Mesenchymal stem cell (in vitro differentiated cells and primary cell): ENCODE measurements at regions not wholly inside any gene's neighbourhood (a gene's known extent, or its start where the extent isn't known, plus 50 kb on each side); places are given as distances from the start of the nearest gene placed in this dataset.

Experiments used
- DNase-seq: peaks from one replicate; pipeline ENCODE4 v3.0.0-alpha.2; 2013
- H2AFZ ChIP-seq: one replicate; pipeline ENCODE4 v1.6.1; 2013; ENCODE audit warnings: low read depth, mild to moderate bottlenecking, control low read depth, inconsistent platforms, low read length, moderate library complexity
- H2AK5ac ChIP-seq: 2 replicates; pipeline ENCODE4 v1.6.1; 2013; ENCODE audit warnings: low read length, moderate library complexity, mild to moderate bottlenecking, inconsistent platforms; ENCODE audit not compliant: severe bottlenecking
- H2BK120ac ChIP-seq: one replicate; pipeline ENCODE4 v1.6.1; 2013; ENCODE audit warnings: low read depth, mild to moderate bottlenecking, inconsistent platforms, low read length, moderate library complexity
- H2BK12ac ChIP-seq, 2 experiments: one replicate each; pipeline ENCODE4 v1.6.1; 2013; ENCODE audit warnings: inconsistent platforms in 2 of 2, low read length in 2 of 2, mild to moderate bottlenecking in 2 of 2, moderate library complexity in 2 of 2, control low read depth in 1 of 2
- H2BK15ac ChIP-seq: one replicate; pipeline ENCODE4 v1.6.1; 2013; ENCODE audit warnings: mild to moderate bottlenecking, low read depth, inconsistent platforms; ENCODE audit not compliant: poor library complexity, severe bottlenecking
- H2BK5ac ChIP-seq: 2 replicates; pipeline ENCODE4 v1.6.1; 2013; ENCODE audit warnings: low read depth, mild to moderate bottlenecking, low read length, control low read depth, inconsistent platforms; ENCODE audit not compliant: poor library complexity, severe bottlenecking
- H3K14ac ChIP-seq, 2 experiments: one replicate each; pipeline ENCODE4 v1.6.1; 2013; ENCODE audit warnings: inconsistent platforms in 2 of 2, low read length in 2 of 2, control low read depth in 1 of 2, mild to moderate bottlenecking in 1 of 2, moderate library complexity in 1 of 2
- H3K18ac ChIP-seq, 2 experiments: one replicate each; pipeline ENCODE4 v1.6.1; 2013; ENCODE audit warnings: inconsistent platforms in 2 of 2, low read length in 2 of 2, control low read depth in 1 of 2, low read depth in 1 of 2, mild to moderate bottlenecking in 1 of 2
- H3K23ac ChIP-seq, 2 experiments: one replicate each; pipeline ENCODE4 v1.6.1; 2013; ENCODE audit warnings: inconsistent platforms in 2 of 2, low read length in 2 of 2, mild to moderate bottlenecking in 2 of 2, moderate library complexity in 2 of 2, control low read depth in 1 of 2
- H3K27ac ChIP-seq: 2 replicates; pipeline ENCODE4 v1.5.1; 2013; ENCODE audit warnings: mild to moderate bottlenecking, moderate library complexity, low read length, control low read depth, inconsistent platforms; ENCODE audit not compliant: poor library complexity, severe bottlenecking
- H3K27me3 ChIP-seq, 2 experiments: 2 replicates each; pipeline versions ENCODE4 v1.6.1 to v1.7.0; 2013; ENCODE audit warnings: low read length in 2 of 2, mild to moderate bottlenecking in 2 of 2, moderate library complexity in 2 of 2, control low read depth in 1 of 2, inconsistent platforms in 1 of 2; ENCODE audit not compliant: control insufficient read depth in 1 of 2, insufficient read depth in 1 of 2
- H3K36me3 ChIP-seq, 2 experiments: 2 replicates each; pipeline versions ENCODE4 v1.6.1 to v1.7.0; 2013; ENCODE audit warnings: low read length in 2 of 2, control low read depth in 1 of 2, inconsistent platforms in 1 of 2, low read depth in 1 of 2, mild to moderate bottlenecking in 1 of 2; ENCODE audit not compliant: insufficient read depth in 2 of 2, control insufficient read depth in 1 of 2
- H3K4ac ChIP-seq, 2 experiments: one replicate each; pipeline ENCODE4 v1.6.1; 2013; ENCODE audit warnings: inconsistent platforms in 2 of 2, low read length in 2 of 2, mild to moderate bottlenecking in 2 of 2, moderate library complexity in 2 of 2, control low read depth in 1 of 2, low read depth in 1 of 2
- H3K4me1 ChIP-seq: 2 replicates; pipeline ENCODE4 v1.6.1; 2013; ENCODE audit warnings: low read depth, low read length, control low read depth; ENCODE audit not compliant: control insufficient read depth, insufficient read depth
- H3K4me2 ChIP-seq: 2 replicates; pipeline ENCODE4 v1.6.1; 2013; ENCODE audit warnings: low read length, mild to moderate bottlenecking, inconsistent platforms; ENCODE audit not compliant: poor library complexity, severe bottlenecking
- H3K4me3 ChIP-seq, 2 experiments: 2 replicates each; pipeline versions ENCODE4 v1.5.1 to v1.7.0; 2013; ENCODE audit warnings: low read length in 2 of 2, mild to moderate bottlenecking in 2 of 2, control low read depth in 1 of 2, low read depth in 1 of 2; ENCODE audit not compliant: insufficient read depth in 1 of 2
- H3K79me1 ChIP-seq: replicated peaks from 2 replicates; pipeline ENCODE4 v1.6.1; 2013; ENCODE audit warnings: mild to moderate bottlenecking, control low read depth, low read length, inconsistent platforms; ENCODE audit not compliant: poor library complexity, severe bottlenecking
- H3K9ac ChIP-seq: 2 replicates; pipeline ENCODE4 v1.7.0; 2013; ENCODE audit warnings: mild to moderate bottlenecking, low read length, moderate library complexity
- H3K9me3 ChIP-seq: 2 replicates; pipeline ENCODE4 v1.7.0; 2013; ENCODE audit warnings: mild to moderate bottlenecking, low read length; ENCODE audit not compliant: control insufficient read depth
- H4K8ac ChIP-seq: one replicate; pipeline ENCODE4 v1.6.1; 2013; ENCODE audit warnings: inconsistent platforms, mild to moderate bottlenecking, low read length, moderate library complexity
- H4K91ac ChIP-seq: one replicate; pipeline ENCODE4 v1.6.1; 2013; ENCODE audit warnings: mild to moderate bottlenecking, low read length, inconsistent platforms
- WGBS: methylation state at CpG from one replicate; pipeline ENCODE4 v1.1.7; 2013; ENCODE audit warnings: mixed read lengths; 5-methylcytosine and 5-hydroxymethylcytosine counted together

GRCh38 chr22:48605125-48605524 is 1222.5 kb downstream of the BRD1 start:
- Histone ChIP-seq H3K4ac (no peak overlapping the region), H3K27ac (no peak overlapping the region), H3K79me1 (no peaks in the 10 kb centered on the region), H3K27me3 (no peaks in the 10 kb centered on the region), H4K91ac (no peak overlapping the region), H2AK5ac (no peak overlapping the region), H3K4me2 (no peak overlapping the region), H2BK120ac (no peak overlapping the region), H3K23ac (no peak overlapping the region), H2BK12ac (no peak overlapping the region), H3K4me3 (no peak overlapping the region), H3K14ac (no peak overlapping the region), H2BK15ac (no peak overlapping the region), H3K4me1 (no peaks in the 10 kb centered on the region), H3K9me3 (no peaks in the 10 kb centered on the region), H3K18ac (no peak overlapping the region), H4K8ac (no peak overlapping the region), H2BK5ac (no peak overlapping the region), H3K9ac (no peak overlapping the region), H3K36me3 (no peaks in the 10 kb centered on the region), H2AFZ (no peak overlapping the region)
- DNase-seq = no peak
- WGBS = 78% methylated on average over 1 of the region's 2 CpGs

- Histone ChIP-seq H2BK120ac (no peak overlapping the region), H2AFZ (no peak overlapping the region), H3K27me3 (no peaks in the 10 kb centered on the region), H2BK15ac (no peak overlapping the region), H3K27ac (no peak overlapping the region), H3K18ac (no peak overlapping the region), H3K79me1 (no peaks in the 10 kb centered on the region), H2BK12ac (no peak overlapping the region), H2AK5ac (no peak overlapping the region), H3K9me3 (no peaks in the 10 kb centered on the region), H3K9ac (no peak overlapping the region), H3K23ac (no peak overlapping the region), H3K4ac (no peak overlapping the region), H3K4me1 (no peaks in the 10 kb centered on the region), H3K36me3 (no peaks in the 10 kb centered on the region), H4K91ac (no peak overlapping the region), H4K8ac (no peak overlapping the region), H3K4me3 (no peak overlapping the region), H3K14ac (no peak overlapping the region), H3K4me2 (no peak overlapping the region), H2BK5ac (no peak overlapping the region)
- DNase-seq = no peak
- 78% methylated on average over 15 of the region's 18 CpGs for WGBS
Observed at GRCh38 chr22:48603621-48604320, 1223.9 kb downstream of the BRD1 start.

- no peak overlapping the region for H4K91ac ChIP-seq
- H3K4me3 ChIP-seq = no peak overlapping the region
- whole genome bisulfite sequencing = 91% methylated on average over 26 of the region's 26 CpGs
- no peak for DNase-seq
- H3K4me1 ChIP-seq = no peaks in the 10 kb centered on the region
- no peaks in the 10 kb centered on the region for H3K79me1 ChIP-seq
- H3K4ac ChIP-seq = no peak overlapping the region
- H3K14ac ChIP-seq = no peak overlapping the region
- H2BK5ac ChIP-seq = no peak overlapping the region
- H3K4me2 ChIP-seq = no peak overlapping the region
- no peak overlapping the region for H2BK12ac ChIP-seq
- H2AFZ ChIP-seq = no peak overlapping the region
- no peak overlapping the region for H3K23ac ChIP-seq
- no peak overlapping the region for H3K27ac ChIP-seq
- no peak overlapping the region for H2BK120ac ChIP-seq
- H4K8ac ChIP-seq = no peak overlapping the region
- H3K9ac ChIP-seq = no peak overlapping the region
- H2AK5ac ChIP-seq = no peak overlapping the region
- no peaks in the 10 kb centered on the region for H3K9me3 ChIP-seq
- no peaks in the 10 kb centered on the region for H3K27me3 ChIP-seq
- H3K18ac ChIP-seq = no peak overlapping the region
- H3K36me3 ChIP-seq = no peaks in the 10 kb centered on the region
- H2BK15ac ChIP-seq = no peak overlapping the region
Observed at GRCh38 chr22:48602805-48603518, 1224.7 kb downstream of the BRD1 start.

GRCh38 chr22:48600681-48601080 is 1227.0 kb downstream of the BRD1 start:
- H3K9me3 ChIP-seq = no peaks in the 10 kb centered on the region
- no peak overlapping the region for H3K4me2 ChIP-seq
- H3K9ac ChIP-seq = no peak overlapping the region
- 95% methylated on average over 27 of the region's 27 CpGs for WGBS
- H2BK5ac ChIP-seq = no peak overlapping the region
- H3K14ac ChIP-seq = no peak overlapping the region
- no peak overlapping the region for H4K8ac ChIP-seq
- no peak overlapping the region for H4K91ac ChIP-seq
- H2BK120ac ChIP-seq = no peak overlapping the region
- no peak overlapping the region for H3K4me3 ChIP-seq
- H3K36me3 ChIP-seq = no peaks in the 10 kb centered on the region
- H3K79me1 ChIP-seq = no peaks in the 10 kb centered on the region
- no peak overlapping the region for H2AK5ac ChIP-seq
- H2BK15ac ChIP-seq = no peak overlapping the region
- no peaks in the 10 kb centered on the region for H3K27me3 ChIP-seq
- H2BK12ac ChIP-seq = no peak overlapping the region
- H3K4ac ChIP-seq = no peak overlapping the region
- H2AFZ ChIP-seq = no peak overlapping the region
- no peak overlapping the region for H3K23ac ChIP-seq
- no peaks in the 10 kb centered on the region for H3K4me1 ChIP-seq
- DNase-seq = no peak
- H3K27ac ChIP-seq = no peak overlapping the region
- no peak overlapping the region for H3K18ac ChIP-seq
